CD4-positive, alpha-beta memory T cell (primary cell): ENCODE measurements at regions not wholly inside any gene's neighbourhood (a gene's known extent, or its start where the extent isn't known, plus 50 kb on each side); places are given as distances from the start of the nearest gene placed in this dataset.
A peak's percentile ranks its signal among the peaks of the same experiment; 100 is the strongest.

ENCODE experiments used
- CTCF ChIA-PET: fragments of 350-600 bp; sonication (Branson Sonifier 250); formaldehyde crosslinking; loops from one replicate; lab custom pipeline; 2021; ENCODE audit warnings: inconsistent platforms; ENCODE audit not compliant: partially characterized antibody; lab: Charles Lee
- POLR2A ChIA-PET: fragments of 350-600 bp; sonication (Branson Sonifier 250); formaldehyde crosslinking; loops from one replicate; lab custom pipeline; 2021; ENCODE audit not compliant: partially characterized antibody; lab: Charles Lee
- DNase-seq, 5 donors: peaks; one replicate each; pipeline versions ENCODE4 v3.0.0 to v3.0.0-alpha.2; 2020 to 2022; ENCODE audit warnings: mixed read lengths in 1 of 5
- H3K27ac ChIP-seq: one replicate; pipeline ENCODE4 v1.7.0; 2013; ENCODE audit warnings: low read depth, low read length
- H3K27me3 ChIP-seq: 2 replicates; pipeline ENCODE4 v1.7.0; 2013; ENCODE audit warnings: mild to moderate bottlenecking, low read length, moderate library complexity; ENCODE audit not compliant: insufficient read depth
- H3K36me3 ChIP-seq: 2 replicates; pipeline ENCODE4 v1.7.0; 2013; ENCODE audit warnings: mild to moderate bottlenecking, low read length, moderate library complexity; ENCODE audit not compliant: insufficient read depth
- H3K4me1 ChIP-seq: 2 replicates; pipeline ENCODE4 v1.7.0; 2013; ENCODE audit warnings: mild to moderate bottlenecking, low read length, moderate library complexity; ENCODE audit not compliant: insufficient read depth
- H3K4me3 ChIP-seq, 2 donors: one replicate each; pipeline ENCODE4 v1.7.0; 2013; ENCODE audit warnings: low read length in 2 of 2, mild to moderate bottlenecking in 1 of 2
- H3K9me3 ChIP-seq, 2 donors: one replicate each; pipeline ENCODE4 v1.7.0; 2013; ENCODE audit warnings: low read length in 2 of 2, control low read depth in 1 of 2; ENCODE audit not compliant: control insufficient read depth in 1 of 2
- H3K27ac Mint-ChIP-seq, 7 donors: one replicate each; pipeline ENCODE4 v1.8.0; 2020 to 2021; ENCODE audit warnings: mixed read lengths in 7 of 7, mild to moderate bottlenecking in 6 of 7, inconsistent platforms in 3 of 7, moderate library complexity in 3 of 7
- H3K27me3 Mint-ChIP-seq, 2 donors: one replicate each; pipeline ENCODE4 v1.8.0; 2020 to 2021; ENCODE audit warnings: mixed read lengths in 2 of 2
- H3K36me3 Mint-ChIP-seq, 2 donors: one replicate each; pipeline ENCODE4 v1.8.0; 2020 to 2021; ENCODE audit warnings: mixed read lengths in 2 of 2, inconsistent platforms in 1 of 2, mild to moderate bottlenecking in 1 of 2
- H3K4me1 Mint-ChIP-seq, 4 donors: one replicate each; pipeline ENCODE4 v1.8.0; 2020 to 2021; ENCODE audit warnings: mixed read lengths in 4 of 4, mild to moderate bottlenecking in 1 of 4
- H3K4me3 Mint-ChIP-seq, 8 donors: one replicate each; pipeline ENCODE4 v1.8.0; 2020 to 2021; ENCODE audit warnings: mixed read lengths in 8 of 8, mild to moderate bottlenecking in 7 of 8, moderate library complexity in 6 of 8, inconsistent platforms in 3 of 8
- H3K9me3 Mint-ChIP-seq, 8 donors: one replicate each; pipeline ENCODE4 v1.8.0; 2020 to 2021; ENCODE audit warnings: mixed read lengths in 8 of 8, mild to moderate bottlenecking in 5 of 8, inconsistent platforms in 3 of 8, moderate library complexity in 1 of 8
- intact Hi-C: fragments of 100-400 bp; cut with micrococcal nuclease; formaldehyde crosslinking; loops from one replicate; pipeline ENCODE4 v1.15.1; 2023

GRCh38 chr1:228848406-228848805, 113.1 kb downstream of the RHOU start:
- CTCF ChIA-PET: no interaction called here
- Mint-ChIP-seq H3K27ac (peak overlapping the region in 1 of 7 donors; percentile 2), H3K4me3 (no peak overlapping the region), H3K36me3 (no peaks in the 10 kb centered on the region), H3K9me3 (peaks cover 0 to 6% (median under 1%) of the 10 kb centered on the region in 8 donors), H3K4me1 (no peaks in the 10 kb centered on the region), H3K27me3 (no peaks in the 10 kb centered on the region)
- no peak for DNase-seq
- H3K27me3 ChIP-seq: no peaks in the 10 kb centered on the region
- POLR2A ChIA-PET: no interaction called here
- H3K27ac ChIP-seq: no peak overlapping the region
- intact Hi-C loops: no loop called here
- no peaks in the 10 kb centered on the region for H3K36me3 ChIP-seq
- H3K4me1 ChIP-seq: no peaks in the 10 kb centered on the region
- H3K4me3 ChIP-seq: no peak overlapping the region
- no peaks in the 10 kb centered on the region for H3K9me3 ChIP-seq

GRCh38 chr1:228849011-228849541, 113.8 kb downstream of the RHOU start:
- POLR2A ChIA-PET: no interaction called here
- H3K9me3 Mint-ChIP-seq: peaks cover 0 to 4% (median 0%) of the 10 kb centered on the region in 8 donors
- CTCF ChIA-PET: no interaction called here
- intact Hi-C loops: no loop called here
- H3K27me3 Mint-ChIP-seq: no peaks in the 10 kb centered on the region
- H3K36me3 Mint-ChIP-seq: no peaks in the 10 kb centered on the region
- no peak overlapping the region for H3K4me3 ChIP-seq
- no peak overlapping the region for H3K27ac Mint-ChIP-seq
- no peaks in the 10 kb centered on the region for H3K9me3 ChIP-seq
- H3K27ac ChIP-seq: no peak overlapping the region
- H3K36me3 ChIP-seq: no peaks in the 10 kb centered on the region
- H3K4me1 Mint-ChIP-seq: no peaks in the 10 kb centered on the region
- no peak overlapping the region for H3K4me3 Mint-ChIP-seq
- H3K27me3 ChIP-seq: no peaks in the 10 kb centered on the region
- H3K4me1 ChIP-seq: no peaks in the 10 kb centered on the region
- no peak for DNase-seq

GRCh38 chr1:228850141-228851100, 115.1 kb downstream of the RHOU start:
- no peaks in the 10 kb centered on the region for H3K4me1 ChIP-seq
- H3K27ac ChIP-seq: no peak overlapping the region
- H3K36me3 ChIP-seq: no peaks in the 10 kb centered on the region
- intact Hi-C loops: no loop called here
- DNase-seq: no peak
- Mint-ChIP-seq H3K9me3 (no peaks in the 10 kb centered on the region), H3K27ac (no peak overlapping the region), H3K4me3 (no peak overlapping the region), H3K36me3 (no peaks in the 10 kb centered on the region), H3K4me1 (no peaks in the 10 kb centered on the region), H3K27me3 (no peaks in the 10 kb centered on the region)
- ChIA-PET POLR2A (no interaction called here), CTCF (no interaction called here)
- no peaks in the 10 kb centered on the region for H3K9me3 ChIP-seq
- no peak overlapping the region for H3K4me3 ChIP-seq
- no peaks in the 10 kb centered on the region for H3K27me3 ChIP-seq

- Histone ChIP-seq H3K4me3 (no peak overlapping the region), H3K27ac (no peak overlapping the region), H3K36me3 (no peaks in the 10 kb centered on the region), H3K4me1 (no peaks in the 10 kb centered on the region), H3K9me3 (no peaks in the 10 kb centered on the region), H3K27me3 (no peaks in the 10 kb centered on the region)
- CTCF ChIA-PET: no interaction called here
- H3K9me3 Mint-ChIP-seq: peaks cover 0 to 3% (median 0%) of the 10 kb centered on the region in 8 donors
- no peaks in the 10 kb centered on the region for H3K36me3 Mint-ChIP-seq
- DNase-seq: no peak
- no peaks in the 10 kb centered on the region for H3K4me1 Mint-ChIP-seq
- intact Hi-C loops: no loop called here
- no peaks in the 10 kb centered on the region for H3K27me3 Mint-ChIP-seq
- H3K4me3 Mint-ChIP-seq: no peak overlapping the region
- POLR2A ChIA-PET: no interaction called here
- H3K27ac Mint-ChIP-seq: no peak overlapping the region
These were observed 115.9 kb downstream of the RHOU start for GRCh38 chr1:228851193-228851592.

- Histone ChIP-seq H3K9me3 (no peaks in the 10 kb centered on the region), H3K27me3 (no peaks in the 10 kb centered on the region), H3K36me3 (no peaks in the 10 kb centered on the region), H3K27ac (no peak overlapping the region), H3K4me3 (no peak overlapping the region), H3K4me1 (no peaks in the 10 kb centered on the region)
- Mint-ChIP-seq H3K4me1 (no peaks in the 10 kb centered on the region), H3K27ac (no peak overlapping the region), H3K9me3 (peaks cover 0 to 3% (median 0%) of the 10 kb centered on the region in 8 donors), H3K36me3 (no peaks in the 10 kb centered on the region), H3K27me3 (no peaks in the 10 kb centered on the region), H3K4me3 (no peak overlapping the region)
- POLR2A ChIA-PET: no interaction called here
- DNase-seq: no peak
- CTCF ChIA-PET: no interaction called here
- intact Hi-C loops: no loop called here
These were observed 116.3 kb downstream of the RHOU start for GRCh38 chr1:228851618-228852017.

- Histone ChIP-seq H3K27ac (no peak overlapping the region), H3K4me3 (no peak overlapping the region), H3K4me1 (no peaks in the 10 kb centered on the region), H3K9me3 (no peaks in the 10 kb centered on the region), H3K36me3 (no peaks in the 10 kb centered on the region), H3K27me3 (no peaks in the 10 kb centered on the region)
- Mint-ChIP-seq H3K36me3 (no peaks in the 10 kb centered on the region), H3K4me1 (no peaks in the 10 kb centered on the region), H3K27me3 (no peaks in the 10 kb centered on the region), H3K9me3 (peaks cover 0 to 3% (median 0%) of the 10 kb centered on the region in 8 donors), H3K4me3 (no peak overlapping the region), H3K27ac (peak overlapping the region in 1 of 7 donors; percentile 67)
- ChIA-PET POLR2A (no interaction called here), CTCF (no interaction called here)
- no peak for DNase-seq
- intact Hi-C loops: no loop called here
These were observed 116.7 kb downstream of the RHOU start for GRCh38 chr1:228852024-228852423.

- Mint-ChIP-seq H3K4me3 (no peak overlapping the region), H3K27me3 (no peaks in the 10 kb centered on the region), H3K27ac (peak overlapping the region in 1 of 7 donors; percentile 7), H3K36me3 (no peaks in the 10 kb centered on the region), H3K9me3 (peaks cover 0 to 3% (median 0%) of the 10 kb centered on the region in 8 donors), H3K4me1 (no peaks in the 10 kb centered on the region)
- H3K36me3 ChIP-seq: no peaks in the 10 kb centered on the region
- ChIA-PET POLR2A (no interaction called here), CTCF (no interaction called here)
- no peaks in the 10 kb centered on the region for H3K4me1 ChIP-seq
- no peak overlapping the region for H3K4me3 ChIP-seq
- H3K27me3 ChIP-seq: no peaks in the 10 kb centered on the region
- H3K9me3 ChIP-seq: no peaks in the 10 kb centered on the region
- no peak overlapping the region for H3K27ac ChIP-seq
- intact Hi-C loops: no loop called here
- no peak for DNase-seq
These were observed 117.3 kb downstream of the RHOU start for GRCh38 chr1:228852511-228853088.
